ENCODE measurements at regions not wholly inside any gene's neighbourhood (a gene's known extent, or its start where the extent isn't known, plus 50 kb on each side); places are given as distances from the start of the nearest gene placed in this dataset.

DNA sequence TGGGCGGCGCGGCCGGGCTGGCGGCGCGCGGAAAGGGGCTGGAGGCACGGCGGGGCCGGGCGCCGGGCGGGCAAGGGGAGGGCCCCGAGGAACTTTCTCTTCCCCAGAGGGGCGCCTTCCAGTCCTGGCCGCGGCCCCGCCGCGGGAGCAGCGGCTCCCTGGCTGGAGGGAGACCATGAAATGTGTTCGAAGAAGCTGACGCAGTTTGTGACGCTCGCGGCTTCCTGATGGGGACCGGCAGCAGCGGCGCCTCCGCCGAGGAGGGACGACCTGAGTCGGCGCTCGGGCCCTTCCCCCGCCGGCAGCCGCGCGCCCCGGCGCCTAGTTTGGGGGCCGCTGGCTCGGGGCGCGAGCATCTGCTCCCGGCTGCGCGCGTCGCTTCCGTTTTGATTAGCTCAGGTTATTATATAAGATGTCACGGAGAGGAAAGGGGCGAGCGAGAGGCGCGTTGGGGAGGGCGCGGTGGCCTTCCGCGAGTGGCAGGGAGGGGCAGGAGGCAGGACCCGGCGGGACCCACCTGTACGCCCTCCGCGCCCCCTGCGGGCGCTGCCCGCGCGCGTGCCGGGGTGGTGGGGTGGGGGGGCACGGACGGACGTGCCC, 57.1 kb upstream of the PCGF5 start:
- peaks cover 6% of the 10 kb centered on the region for H3K9me3 Mint-ChIP-seq
- H3K4me3 Mint-ChIP-seq = peak overlapping the region; percentile 80 to 87 (median 84)
- peak overlapping the region in 1 of 3 experiments; percentile 14 for H3K27ac Mint-ChIP-seq
- H3K4me1 Mint-ChIP-seq = peaks cover 15% of the 10 kb centered on the region
- TF ChIP-seq, protein P1, sequence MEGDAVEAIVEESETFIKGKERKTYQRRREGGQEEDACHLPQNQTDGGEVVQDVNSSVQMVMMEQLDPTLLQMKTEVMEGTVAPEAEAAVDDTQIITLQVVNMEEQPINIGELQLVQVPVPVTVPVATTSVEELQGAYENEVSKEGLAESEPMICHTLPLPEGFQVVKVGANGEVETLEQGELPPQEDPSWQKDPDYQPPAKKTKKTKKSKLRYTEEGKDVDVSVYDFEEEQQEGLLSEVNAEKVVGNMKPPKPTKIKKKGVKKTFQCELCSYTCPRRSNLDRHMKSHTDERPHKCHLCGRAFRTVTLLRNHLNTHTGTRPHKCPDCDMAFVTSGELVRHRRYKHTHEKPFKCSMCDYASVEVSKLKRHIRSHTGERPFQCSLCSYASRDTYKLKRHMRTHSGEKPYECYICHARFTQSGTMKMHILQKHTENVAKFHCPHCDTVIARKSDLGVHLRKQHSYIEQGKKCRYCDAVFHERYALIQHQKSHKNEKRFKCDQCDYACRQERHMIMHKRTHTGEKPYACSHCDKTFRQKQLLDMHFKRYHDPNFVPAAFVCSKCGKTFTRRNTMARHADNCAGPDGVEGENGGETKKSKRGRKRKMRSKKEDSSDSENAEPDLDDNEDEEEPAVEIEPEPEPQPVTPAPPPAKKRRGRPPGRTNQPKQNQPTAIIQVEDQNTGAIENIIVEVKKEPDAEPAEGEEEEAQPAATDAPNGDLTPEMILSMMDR (IDR thresholded peaks at IDR 0.05; ENCODE audit: unreplicated experiment in 3 of 3) = no peak
- peaks cover 67% of the 10 kb centered on the region for H3K27me3 Mint-ChIP-seq (ENCODE audit: low read depth)
- H3K36me3 Mint-ChIP-seq (ENCODE audit: low read depth) = no peaks in the 10 kb centered on the region

DNA sequence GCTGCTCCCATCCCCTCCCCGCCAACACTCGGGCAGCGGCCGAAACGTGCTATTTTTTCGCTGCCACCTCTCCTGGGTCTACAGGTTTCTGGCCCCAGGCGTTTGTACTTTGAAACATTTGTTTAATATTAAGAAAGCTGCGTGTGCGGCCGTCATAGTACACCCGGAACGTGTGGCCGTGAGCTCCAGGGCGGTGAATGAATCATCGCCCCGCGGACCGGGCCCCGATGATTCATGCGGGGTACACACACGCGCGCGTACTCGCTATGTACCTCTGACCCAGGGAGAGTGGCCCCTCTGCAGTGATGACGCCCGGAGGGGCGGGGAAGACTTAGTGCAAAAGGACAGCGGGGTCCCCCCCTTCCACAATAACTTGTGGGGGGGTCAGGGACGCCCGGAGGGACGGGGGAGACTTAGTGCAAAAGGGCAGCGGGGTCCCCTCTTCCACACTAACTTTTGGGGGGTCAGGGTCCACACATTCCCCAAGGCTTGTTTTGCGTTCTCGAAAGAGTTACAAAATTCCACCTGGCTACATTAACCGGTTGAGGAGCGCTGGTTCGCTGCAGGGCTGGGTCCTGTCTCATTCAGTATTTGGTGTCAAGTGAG, 56.5 kb upstream of the PCGF5 start:
- TF ChIP-seq, protein P1 (IDR thresholded peaks at IDR 0.05; ENCODE audit: unreplicated experiment in 3 of 3) = no peak
- Mint-ChIP-seq H3K27me3 (ENCODE audit: low read depth) (peaks cover 67% of the 10 kb centered on the region), H3K9me3 (peaks cover 6% of the 10 kb centered on the region), H3K4me1 (peaks cover 13% of the 10 kb centered on the region), H3K36me3 (ENCODE audit: low read depth) (no peaks in the 10 kb centered on the region), H3K27ac (peak overlapping the region in 2 of 3 experiments; percentile 14 to 22), H3K4me3 (peak overlapping the region; percentile 80 to 87 (median 84))

DNA sequence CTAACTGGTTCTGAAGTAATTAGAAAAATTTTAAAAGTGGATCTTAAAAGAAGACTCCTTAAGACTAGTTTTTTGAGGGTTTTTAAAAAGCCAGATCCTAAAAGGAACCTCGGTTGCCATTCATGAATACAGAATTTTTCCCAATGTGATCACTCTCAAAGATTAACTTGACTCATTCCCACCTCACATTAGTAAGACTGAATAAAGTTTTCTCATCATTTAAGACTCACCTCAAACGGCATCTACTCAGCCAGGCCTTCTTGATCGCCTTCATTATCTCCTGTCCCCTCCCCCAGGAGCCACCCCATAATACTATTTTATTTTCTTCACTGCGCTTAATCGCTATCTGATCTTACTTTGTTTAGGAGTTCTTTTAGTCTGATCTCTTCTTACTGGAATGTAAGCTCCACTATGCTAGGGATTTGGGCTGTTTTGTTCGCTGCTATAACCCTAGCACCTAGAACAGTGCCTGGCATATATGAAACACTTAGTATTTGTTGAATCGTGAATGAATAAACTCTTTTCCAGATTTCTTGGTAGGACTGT, 55.9 kb upstream of the PCGF5 start:
- Mint-ChIP-seq H3K4me3 (peak overlapping the region; percentile 80 to 87 (median 84)), H3K4me1 (peaks cover 13% of the 10 kb centered on the region), H3K36me3 (ENCODE audit: low read depth) (no peaks in the 10 kb centered on the region), H3K27ac (no peak overlapping the region), H3K27me3 (ENCODE audit: low read depth) (peaks cover 64% of the 10 kb centered on the region), H3K9me3 (peaks cover 9% of the 10 kb centered on the region)
- TF ChIP-seq, protein P1 (IDR thresholded peaks at IDR 0.05; ENCODE audit: unreplicated experiment in 3 of 3) = no peak

DNA sequence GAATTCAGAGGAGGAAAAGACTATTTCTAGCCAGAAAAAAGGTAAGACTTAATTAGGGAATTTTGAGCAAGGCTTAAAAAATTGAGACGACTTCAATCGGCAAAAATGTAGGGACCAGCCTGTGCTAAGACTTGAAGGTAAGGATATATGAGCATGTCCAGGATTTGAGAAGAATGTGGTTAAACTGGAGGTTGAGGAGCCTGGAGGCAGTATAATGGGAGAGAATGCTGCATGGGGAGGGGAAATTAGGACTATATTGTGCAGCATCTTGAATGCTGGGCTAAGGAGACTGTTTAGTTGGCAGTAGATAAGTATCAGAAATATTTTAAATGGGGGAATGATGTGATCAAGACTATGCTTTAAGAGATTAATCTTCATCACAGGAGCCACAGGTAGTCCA, 53.1 kb upstream of the PCGF5 start:
- Mint-ChIP-seq H3K4me1 (peaks cover 13% of the 10 kb centered on the region), H3K36me3 (ENCODE audit: low read depth) (no peaks in the 10 kb centered on the region), H3K27ac (no peak overlapping the region), H3K9me3 (peaks cover 24% of the 10 kb centered on the region), H3K27me3 (ENCODE audit: low read depth) (peaks cover 41% of the 10 kb centered on the region), H3K4me3 (no peak overlapping the region)
- TF ChIP-seq, protein P1 (IDR thresholded peaks at IDR 0.05; ENCODE audit: unreplicated experiment in 3 of 3) = no peak

DNA sequence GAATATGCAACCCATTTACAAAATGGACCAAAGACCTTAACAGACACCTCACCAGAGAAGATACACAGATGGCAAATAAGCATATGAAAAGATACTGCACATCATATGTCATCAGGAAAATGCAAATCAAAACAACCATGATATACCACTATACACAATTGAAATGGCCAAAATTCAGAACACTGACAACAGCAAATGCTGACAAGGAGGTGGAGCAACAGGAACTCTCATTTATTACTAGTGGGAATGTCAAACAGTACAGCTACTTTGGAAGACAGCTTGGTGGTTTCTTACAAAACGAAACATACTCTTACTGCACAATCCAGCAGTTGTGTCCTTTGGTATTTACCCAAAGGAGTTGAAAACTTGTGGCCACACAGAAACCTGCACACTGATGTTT, 50.0 kb upstream of the PCGF5 start:
- peaks cover 29% of the 10 kb centered on the region for H3K9me3 Mint-ChIP-seq
- no peak overlapping the region for H3K27ac Mint-ChIP-seq
- peaks cover 19% of the 10 kb centered on the region for H3K27me3 Mint-ChIP-seq (ENCODE audit: low read depth)
- TF ChIP-seq, protein P1 (IDR thresholded peaks at IDR 0.05; ENCODE audit: unreplicated experiment in 3 of 3) = no peak
- no peaks in the 10 kb centered on the region for H3K4me1 Mint-ChIP-seq
- H3K36me3 Mint-ChIP-seq (ENCODE audit: low read depth) = no peaks in the 10 kb centered on the region
- H3K4me3 Mint-ChIP-seq = no peak overlapping the region

Measured in nephron (organoid).